ENCODE measurements at regions not wholly inside any gene's neighbourhood (a gene's known extent, or its start where the extent isn't known, plus 50 kb on each side); places are given as distances from the start of the nearest gene placed in this dataset.

DNA sequence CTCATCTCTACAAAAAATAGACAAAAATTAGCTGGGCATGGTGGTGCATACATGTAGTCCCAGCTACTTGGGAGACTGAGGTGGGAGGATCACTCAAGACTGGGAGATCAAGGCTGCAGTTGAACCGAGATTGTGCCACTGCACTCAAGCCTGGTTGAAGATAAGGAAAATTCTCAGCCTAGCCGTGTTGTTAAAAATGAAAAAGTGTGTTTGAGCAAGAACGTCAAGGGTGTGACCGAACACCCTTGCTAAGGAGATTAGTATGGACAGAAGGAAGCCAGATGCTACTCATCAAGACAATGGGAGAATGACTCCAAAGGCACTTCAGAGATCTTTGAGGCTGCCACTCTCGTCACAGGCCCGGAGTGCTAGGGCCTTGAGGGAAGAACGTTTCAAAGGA, 70.0 kb upstream of the NDUFV2 start:
- ChIA-PET POLR2A (no interaction called here), CTCF (no interaction called here)
- H3K9me3 ChIP-seq (ENCODE audit: control insufficient read depth, insufficient read depth, low read depth, low read length) = no peaks in the 10 kb centered on the region
- DNase-seq (ENCODE audit: low read depth, low spot score) = no peak
- H3K4me3 ChIP-seq (ENCODE audit: low read depth in 2 of 2, low read length in 2 of 2) = no peak overlapping the region
- no peaks in the 10 kb centered on the region for H3K4me1 ChIP-seq (ENCODE audit: control insufficient read depth, insufficient read depth, low read length)
- intact Hi-C loops (cut with micrococcal nuclease; ENCODE audit: unreplicated experiment) (no loop called here), in situ Hi-C loops (cut with HindIII; ENCODE audit: low pct_unique_long_range_greater_than_20kb, low sequenced_read_pairs) (no loop called here)
- no peak for ATAC-seq
- no peaks in the 10 kb centered on the region for H3K36me3 ChIP-seq (ENCODE audit: control insufficient read depth, insufficient read depth, low read length)
- no TSS peak for BruUV-seq (replicated peaks)
- H3K27ac ChIP-seq (ENCODE audit: low read length) = no peak overlapping the region
- TF ChIP-seq SIN3A (IDR thresholded peaks at IDR 0.05; ENCODE audit: borderline replicate concordance, insufficient read depth, low read depth, low read length) (no peak), POLR2AphosphoS5 (IDR thresholded peaks at IDR 0.05; ENCODE audit: low read depth, low read length) (no peak), TCF7L2 (IDR thresholded peaks at IDR 0.05; ENCODE audit: low read depth, low read length) (no peak)
- TF ChIP-seq, protein P1, sequence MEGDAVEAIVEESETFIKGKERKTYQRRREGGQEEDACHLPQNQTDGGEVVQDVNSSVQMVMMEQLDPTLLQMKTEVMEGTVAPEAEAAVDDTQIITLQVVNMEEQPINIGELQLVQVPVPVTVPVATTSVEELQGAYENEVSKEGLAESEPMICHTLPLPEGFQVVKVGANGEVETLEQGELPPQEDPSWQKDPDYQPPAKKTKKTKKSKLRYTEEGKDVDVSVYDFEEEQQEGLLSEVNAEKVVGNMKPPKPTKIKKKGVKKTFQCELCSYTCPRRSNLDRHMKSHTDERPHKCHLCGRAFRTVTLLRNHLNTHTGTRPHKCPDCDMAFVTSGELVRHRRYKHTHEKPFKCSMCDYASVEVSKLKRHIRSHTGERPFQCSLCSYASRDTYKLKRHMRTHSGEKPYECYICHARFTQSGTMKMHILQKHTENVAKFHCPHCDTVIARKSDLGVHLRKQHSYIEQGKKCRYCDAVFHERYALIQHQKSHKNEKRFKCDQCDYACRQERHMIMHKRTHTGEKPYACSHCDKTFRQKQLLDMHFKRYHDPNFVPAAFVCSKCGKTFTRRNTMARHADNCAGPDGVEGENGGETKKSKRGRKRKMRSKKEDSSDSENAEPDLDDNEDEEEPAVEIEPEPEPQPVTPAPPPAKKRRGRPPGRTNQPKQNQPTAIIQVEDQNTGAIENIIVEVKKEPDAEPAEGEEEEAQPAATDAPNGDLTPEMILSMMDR (IDR thresholded peaks at IDR 0.05) = no peak
- TF ChIP-seq, protein P2, sequence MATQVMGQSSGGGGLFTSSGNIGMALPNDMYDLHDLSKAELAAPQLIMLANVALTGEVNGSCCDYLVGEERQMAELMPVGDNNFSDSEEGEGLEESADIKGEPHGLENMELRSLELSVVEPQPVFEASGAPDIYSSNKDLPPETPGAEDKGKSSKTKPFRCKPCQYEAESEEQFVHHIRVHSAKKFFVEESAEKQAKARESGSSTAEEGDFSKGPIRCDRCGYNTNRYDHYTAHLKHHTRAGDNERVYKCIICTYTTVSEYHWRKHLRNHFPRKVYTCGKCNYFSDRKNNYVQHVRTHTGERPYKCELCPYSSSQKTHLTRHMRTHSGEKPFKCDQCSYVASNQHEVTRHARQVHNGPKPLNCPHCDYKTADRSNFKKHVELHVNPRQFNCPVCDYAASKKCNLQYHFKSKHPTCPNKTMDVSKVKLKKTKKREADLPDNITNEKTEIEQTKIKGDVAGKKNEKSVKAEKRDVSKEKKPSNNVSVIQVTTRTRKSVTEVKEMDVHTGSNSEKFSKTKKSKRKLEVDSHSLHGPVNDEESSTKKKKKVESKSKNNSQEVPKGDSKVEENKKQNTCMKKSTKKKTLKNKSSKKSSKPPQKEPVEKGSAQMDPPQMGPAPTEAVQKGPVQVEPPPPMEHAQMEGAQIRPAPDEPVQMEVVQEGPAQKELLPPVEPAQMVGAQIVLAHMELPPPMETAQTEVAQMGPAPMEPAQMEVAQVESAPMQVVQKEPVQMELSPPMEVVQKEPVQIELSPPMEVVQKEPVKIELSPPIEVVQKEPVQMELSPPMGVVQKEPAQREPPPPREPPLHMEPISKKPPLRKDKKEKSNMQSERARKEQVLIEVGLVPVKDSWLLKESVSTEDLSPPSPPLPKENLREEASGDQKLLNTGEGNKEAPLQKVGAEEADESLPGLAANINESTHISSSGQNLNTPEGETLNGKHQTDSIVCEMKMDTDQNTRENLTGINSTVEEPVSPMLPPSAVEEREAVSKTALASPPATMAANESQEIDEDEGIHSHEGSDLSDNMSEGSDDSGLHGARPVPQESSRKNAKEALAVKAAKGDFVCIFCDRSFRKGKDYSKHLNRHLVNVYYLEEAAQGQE (IDR thresholded peaks at IDR 0.05; ENCODE audit: insufficient read depth in 1 of 2, low read depth in 2 of 2, low read length in 1 of 2) = no peak
- H3K27me3 ChIP-seq (ENCODE audit: control insufficient read depth, insufficient read depth, low read length) = no peaks in the 10 kb centered on the region

DNA sequence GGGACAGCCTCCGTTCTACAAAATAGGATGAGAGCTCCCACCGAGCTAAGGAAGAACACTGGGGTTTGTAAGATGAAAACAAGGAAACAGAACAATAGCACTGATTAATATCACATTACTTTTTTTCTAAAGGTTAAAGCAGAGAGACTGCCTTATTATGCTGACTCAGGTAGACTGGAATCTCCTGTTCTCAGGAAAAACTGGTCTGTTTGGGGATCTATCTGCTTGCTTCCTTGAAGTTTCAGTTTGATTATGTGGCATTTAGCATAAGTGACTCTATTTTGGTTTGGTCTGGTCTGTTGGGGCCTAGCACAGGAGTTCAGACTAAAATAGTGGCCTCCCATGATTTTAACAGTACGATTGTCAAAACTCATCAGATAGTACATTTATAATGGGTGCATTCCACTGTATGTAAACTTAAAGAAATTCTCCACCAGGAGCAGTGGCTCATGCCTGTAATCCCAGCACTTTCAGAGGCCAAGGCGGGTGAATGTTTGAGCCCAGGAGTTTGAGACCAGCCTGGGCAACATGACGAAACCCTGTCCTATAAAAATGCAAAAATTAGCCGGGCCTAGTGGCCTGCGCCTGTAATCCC, 64.1 kb upstream of the NDUFV2 start:
- DNase-seq (ENCODE audit: low read depth, low spot score) (no peak), ATAC-seq (no peak)
- in situ Hi-C loops (cut with HindIII; ENCODE audit: low pct_unique_long_range_greater_than_20kb, low sequenced_read_pairs) (no loop called here), intact Hi-C loops (cut with micrococcal nuclease; ENCODE audit: unreplicated experiment) (no loop called here)
- Histone ChIP-seq H3K9me3 (ENCODE audit: control insufficient read depth, insufficient read depth, low read depth, low read length) (no peaks in the 10 kb centered on the region), H3K27ac (ENCODE audit: low read length) (no peak overlapping the region), H3K4me1 (ENCODE audit: control insufficient read depth, insufficient read depth, low read length) (no peaks in the 10 kb centered on the region), H3K4me3 (ENCODE audit: low read depth in 2 of 2, low read length in 2 of 2) (no peak overlapping the region), H3K27me3 (ENCODE audit: control insufficient read depth, insufficient read depth, low read length) (no peaks in the 10 kb centered on the region), H3K36me3 (ENCODE audit: control insufficient read depth, insufficient read depth, low read length) (no peaks in the 10 kb centered on the region)
- POLR2A ChIA-PET = no interaction called here
- no TSS peak for BruUV-seq (replicated peaks)
- TF ChIP-seq, protein P1 (IDR thresholded peaks at IDR 0.05) = no peak
- TF ChIP-seq TCF7L2 (IDR thresholded peaks at IDR 0.05; ENCODE audit: low read depth, low read length) = no peak
- no peak for TF ChIP-seq SIN3A (IDR thresholded peaks at IDR 0.05; ENCODE audit: borderline replicate concordance, insufficient read depth, low read depth, low read length)
- TF ChIP-seq, protein P2 (IDR thresholded peaks at IDR 0.05; ENCODE audit: insufficient read depth in 1 of 2, low read depth in 2 of 2, low read length in 1 of 2) = no peak
- no peak for TF ChIP-seq POLR2AphosphoS5 (IDR thresholded peaks at IDR 0.05; ENCODE audit: low read depth, low read length)
- CTCF ChIA-PET = interaction anchor here (0.6 kb wide), 1 partner anchor 23 kb away, joined by 3 read pairs; no protein-coding TSS in a partner anchor

Data from Panc1 (cell line).